Suprapubic skin (tissue), 3 donors: ENCODE measurements at regions not wholly inside any gene's neighbourhood (a gene's known extent, or its start where the extent isn't known, plus 50 kb on each side); places are given as distances from the start of the nearest gene placed in this dataset.

Experiments used
- POLR2A ChIP-seq, 2 donors: fragments of 450-650 bp; IDR thresholded peaks; one replicate each; pipeline ENCODE4 v1.6.1; 2017; ENCODE audit warnings: antibody characterized with exemption in 2 of 2, mild to moderate bottlenecking in 2 of 2, moderate library complexity in 2 of 2
- TF ChIP-seq, protein P1 (sequence below), 2 donors: fragments of 200-600 bp in 1 of 2; fragments of 450-650 bp in 1 of 2; sonication (generic) in 1 of 2; IDR thresholded peaks; one replicate each; pipeline ENCODE4 v1.5.1; 2016 to 2019; ENCODE audit warnings: antibody characterized with exemption in 2 of 2, mild to moderate bottlenecking in 1 of 2, moderate library complexity in 1 of 2

- TF ChIP-seq, protein P1, sequence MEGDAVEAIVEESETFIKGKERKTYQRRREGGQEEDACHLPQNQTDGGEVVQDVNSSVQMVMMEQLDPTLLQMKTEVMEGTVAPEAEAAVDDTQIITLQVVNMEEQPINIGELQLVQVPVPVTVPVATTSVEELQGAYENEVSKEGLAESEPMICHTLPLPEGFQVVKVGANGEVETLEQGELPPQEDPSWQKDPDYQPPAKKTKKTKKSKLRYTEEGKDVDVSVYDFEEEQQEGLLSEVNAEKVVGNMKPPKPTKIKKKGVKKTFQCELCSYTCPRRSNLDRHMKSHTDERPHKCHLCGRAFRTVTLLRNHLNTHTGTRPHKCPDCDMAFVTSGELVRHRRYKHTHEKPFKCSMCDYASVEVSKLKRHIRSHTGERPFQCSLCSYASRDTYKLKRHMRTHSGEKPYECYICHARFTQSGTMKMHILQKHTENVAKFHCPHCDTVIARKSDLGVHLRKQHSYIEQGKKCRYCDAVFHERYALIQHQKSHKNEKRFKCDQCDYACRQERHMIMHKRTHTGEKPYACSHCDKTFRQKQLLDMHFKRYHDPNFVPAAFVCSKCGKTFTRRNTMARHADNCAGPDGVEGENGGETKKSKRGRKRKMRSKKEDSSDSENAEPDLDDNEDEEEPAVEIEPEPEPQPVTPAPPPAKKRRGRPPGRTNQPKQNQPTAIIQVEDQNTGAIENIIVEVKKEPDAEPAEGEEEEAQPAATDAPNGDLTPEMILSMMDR (IDR thresholded peaks at IDR 0.05), result no peak
- no peak for TF ChIP-seq POLR2A (IDR thresholded peaks at IDR 0.05)
Measured at GRCh38 chr2:23322567-23323197, 62.3 kb upstream of the KLHL29 start.
